Aorta (tissue), 5 donors: ENCODE measurements at regions not wholly inside any gene's neighbourhood (a gene's known extent, or its start where the extent isn't known, plus 50 kb on each side); places are given as distances from the start of the nearest gene placed in this dataset.
"Not testable (repeated sequence)": the region's sequence is repeated elsewhere in the genome, so short reads cannot be mapped to it uniquely, and the experiment has no call there.

Experiments
- ATAC-seq: fragments of 200-7000 bp; cut with Tn5 transposase; one replicate; pipeline ENCODE4 v1.9.1; 2022; ENCODE audit warnings: moderate library complexity; ENCODE audit not compliant: low FRiP score
- DNase-seq, 2 donors: peaks; one replicate each; pipeline ENCODE4 v3.0.0-alpha.2; 2020
- H3K27ac ChIP-seq, 2 donors: one replicate each; pipeline ENCODE4 v1.5.1; 2013; ENCODE audit warnings: low read length in 2 of 2, mild to moderate bottlenecking in 2 of 2, moderate library complexity in 2 of 2, control low read depth in 1 of 2, inconsistent platforms in 1 of 2, low read depth in 1 of 2
- H3K27me3 ChIP-seq, 2 donors: one replicate each; pipeline ENCODE4 v1.6.1; 2013; ENCODE audit warnings: control low read depth in 1 of 2, low read length in 1 of 2, mild to moderate bottlenecking in 1 of 2, moderate library complexity in 1 of 2; ENCODE audit not compliant: insufficient read depth in 2 of 2, control insufficient read depth in 1 of 2
- H3K36me3 ChIP-seq, 2 donors: one replicate each; pipeline ENCODE4 v1.6.1; 2013; ENCODE audit warnings: control low read depth in 1 of 2, low read length in 1 of 2, mild to moderate bottlenecking in 1 of 2; ENCODE audit not compliant: insufficient read depth in 2 of 2, control insufficient read depth in 1 of 2
- H3K4me1 ChIP-seq, 2 donors: one replicate each; pipeline ENCODE4 v1.6.1; 2013; ENCODE audit warnings: low read length in 2 of 2, control low read depth in 1 of 2, mild to moderate bottlenecking in 1 of 2, moderate library complexity in 1 of 2; ENCODE audit not compliant: insufficient read depth in 2 of 2, control insufficient read depth in 1 of 2
- H3K4me3 ChIP-seq, 2 donors: one replicate each; pipeline ENCODE4 v1.5.1; 2013; ENCODE audit warnings: low read length in 2 of 2, control low read depth in 1 of 2, mild to moderate bottlenecking in 1 of 2
- H3K9me3 ChIP-seq: one replicate; pipeline ENCODE4 v1.6.1; 2013; ENCODE audit warnings: mild to moderate bottlenecking, low read length; ENCODE audit not compliant: control insufficient read depth
- WGBS, 2 donors: extraction: QIAGEN DNeasy Blood & Tissue Kit; methylation state at CpG; one replicate each; pipeline ENCODE4 v1.1.7; 2013; 5-methylcytosine and 5-hydroxymethylcytosine counted together
- intact Hi-C, 2 donors: fragments of 100-400 bp; cut with DNase I; formaldehyde crosslinking; loops; one replicate each; pipeline versions ENCODE4 v1.14.2 to v1.15.0; 2022
- donor health status: healthy with polysubstance abuse.
- donor health status: Bipolar disorder and iron deficiency.
- donor health status: DM: no; HTN: no; CAD: no.
- donor health status: DM: no; HTN: no; CAD: no.
- donor health status: DM: yes; HTN: yes; CAD: no.

DNA sequence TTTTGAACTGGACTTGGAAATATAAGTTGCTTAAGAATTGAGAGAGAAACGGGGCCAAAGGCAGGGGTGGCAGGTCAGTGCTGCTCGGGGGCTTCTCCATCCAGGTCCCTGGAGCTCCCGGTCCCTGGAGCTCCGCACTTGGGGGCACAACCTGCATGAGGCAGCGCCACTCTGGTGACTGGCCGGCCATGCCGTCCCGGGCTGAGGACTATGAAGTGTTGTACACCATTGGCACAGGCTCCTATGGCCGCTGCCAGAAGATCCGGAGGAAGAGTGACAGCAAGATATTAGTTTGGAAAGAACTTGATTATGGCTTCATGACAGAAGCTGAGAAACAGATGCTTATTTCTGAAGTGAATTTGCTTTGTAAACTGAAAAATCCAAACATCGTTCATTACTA lies 76.9 kb upstream of the POTEG start:
- H3K27ac ChIP-seq, H3K36me3 ChIP-seq, intact Hi-C loops, ATAC-seq, H3K27me3 ChIP-seq, H3K9me3 ChIP-seq, H3K4me1 ChIP-seq, H3K4me3 ChIP-seq: not testable (repeated sequence)
- WGBS, 2 donors, result 81 to 86% methylated on average over 6 to 7 of the region's 11 CpGs
- DNase-seq, result peak in 1 of 2 donors; percentile 17

DNA sequence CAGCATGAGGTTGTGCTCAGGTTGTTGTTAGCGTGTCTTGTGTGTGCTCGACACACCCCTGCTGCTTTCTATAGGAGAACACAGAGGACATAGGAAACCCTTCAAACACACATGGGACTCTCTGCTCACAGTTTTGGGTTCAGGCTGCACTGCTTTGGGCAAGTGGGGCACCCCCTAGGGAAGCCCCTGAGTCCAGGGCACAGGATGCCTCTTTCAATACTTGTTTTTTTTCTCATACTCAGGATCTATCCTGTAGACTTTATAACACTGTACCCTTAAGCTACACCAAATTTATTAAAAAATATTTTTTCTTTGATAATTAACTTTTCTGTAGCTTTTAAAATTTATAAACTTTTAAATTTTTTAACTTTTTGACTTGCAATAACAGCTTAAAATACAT lies 55.3 kb upstream of the POTEG start:
- H3K4me3 ChIP-seq, DNase-seq, ATAC-seq, intact Hi-C loops, H3K4me1 ChIP-seq, H3K36me3 ChIP-seq, H3K27ac ChIP-seq, H3K27me3 ChIP-seq, H3K9me3 ChIP-seq: not testable (repeated sequence)
- 79 to 86% methylated on average over 2 of the region's 2 CpGs for WGBS, 2 donors

DNA sequence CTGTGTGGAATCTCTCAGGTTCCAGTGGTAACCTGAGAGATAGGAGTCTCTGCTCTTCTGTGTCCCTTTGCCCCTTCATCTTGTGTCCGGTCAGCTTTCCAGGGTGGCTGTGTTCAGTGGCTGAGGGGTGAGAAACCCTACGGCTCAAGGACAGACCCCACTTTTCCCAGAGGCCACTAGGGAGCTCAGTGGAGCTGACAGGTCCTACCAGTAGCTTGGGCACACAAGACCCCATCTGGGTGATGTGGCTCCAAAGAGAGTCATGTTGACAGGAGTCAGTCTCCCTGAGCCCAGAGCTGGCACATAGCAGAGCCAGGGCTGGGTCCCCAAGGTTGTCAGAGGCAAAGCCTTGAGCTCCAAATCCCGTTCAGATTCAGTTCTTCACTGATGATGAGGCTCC lies 54.3 kb upstream of the POTEG start:
- H3K27me3 ChIP-seq, H3K36me3 ChIP-seq, H3K9me3 ChIP-seq, H3K4me3 ChIP-seq, H3K27ac ChIP-seq, H3K4me1 ChIP-seq, intact Hi-C loops, ATAC-seq: not testable (repeated sequence)
- DNase-seq, result peak; percentile 12 to 33
- WGBS, 2 donors, result 73 to 83% methylated on average over 2 of the region's 3 CpGs

DNA sequence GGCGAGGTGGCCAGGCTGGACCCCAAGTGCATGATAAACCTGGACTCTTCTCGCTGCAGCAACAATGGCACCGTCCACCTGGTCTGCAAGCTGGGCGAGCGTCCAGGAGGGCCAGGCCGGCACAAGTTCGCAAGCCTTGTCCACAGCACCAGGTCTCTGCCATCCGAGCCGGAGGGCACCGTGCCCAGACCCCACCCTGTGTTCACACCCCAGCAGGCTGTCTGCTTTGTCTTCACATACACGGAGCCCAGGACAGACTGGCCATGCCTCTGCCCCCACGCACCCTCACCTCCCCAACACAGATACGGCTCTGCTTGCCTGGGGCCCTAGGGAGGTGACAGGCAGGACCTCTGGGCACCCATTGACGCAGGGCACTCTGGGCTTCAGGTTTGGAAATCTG lies 53.5 kb upstream of the POTEG start:
- H3K4me3 ChIP-seq, intact Hi-C loops: not testable (repeated sequence)

DNA sequence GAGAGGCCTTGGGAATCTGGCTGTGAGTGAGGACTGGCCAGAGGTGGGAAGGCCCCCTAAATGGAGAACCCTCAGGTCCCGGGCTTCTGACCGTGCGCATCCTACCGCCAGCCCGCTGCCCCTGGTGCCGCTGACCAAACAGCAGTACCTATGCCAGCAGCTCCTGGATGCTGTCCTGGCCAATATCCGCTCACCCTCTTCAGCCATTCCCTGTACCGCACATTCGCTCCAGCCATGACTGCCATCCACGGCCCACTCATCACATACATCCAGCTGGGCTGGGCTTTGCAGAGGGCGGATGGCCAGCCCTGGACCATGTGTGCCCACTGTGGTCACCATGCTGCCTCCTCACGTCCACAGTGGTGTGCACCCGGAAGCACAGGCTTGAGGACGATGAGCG lies 53.1 kb upstream of the POTEG start:
- DNase-seq, result peak; percentile 33 to 51
- 89 to 94% methylated on average over 9 to 10 of the region's 15 CpGs for WGBS, 2 donors
- H3K4me3 ChIP-seq, H3K4me1 ChIP-seq, H3K9me3 ChIP-seq, H3K27ac ChIP-seq, H3K27me3 ChIP-seq, H3K36me3 ChIP-seq, intact Hi-C loops: not testable (repeated sequence)
- ATAC-seq, result peak; percentile 48

More for the DNA sequence above, 53.5 kb upstream of the POTEG start:
- no CpG with 5 or more reads among the region's 14 CpGs for WGBS, 2 donors
- peak; percentile 54 for ATAC-seq
- not testable (repeated sequence) for H3K9me3 ChIP-seq, H3K36me3 ChIP-seq, H3K27ac ChIP-seq, H3K4me1 ChIP-seq, H3K27me3 ChIP-seq, DNase-seq

DNA sequence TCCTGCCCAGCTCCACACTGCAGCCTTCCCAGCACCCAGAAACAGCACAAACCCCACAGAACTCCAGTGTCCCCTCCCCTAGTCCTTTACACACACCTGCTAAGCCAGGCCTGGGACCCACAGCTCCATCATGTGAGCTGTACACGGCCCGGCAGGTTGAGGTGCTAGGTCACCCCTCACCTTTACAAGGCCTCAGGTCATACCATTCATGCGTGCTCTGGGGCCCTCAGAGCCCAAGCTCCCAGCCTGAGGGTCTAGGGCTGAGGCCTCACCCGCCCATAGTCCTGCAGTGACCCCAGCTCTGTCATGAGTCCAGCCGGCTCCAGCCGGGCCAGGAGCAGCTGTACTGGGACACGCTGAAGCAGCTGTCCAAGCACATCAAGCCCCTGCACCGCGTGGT lies 51.2 kb upstream of the POTEG start:
- H3K27me3 ChIP-seq, H3K36me3 ChIP-seq, H3K9me3 ChIP-seq, H3K4me1 ChIP-seq, H3K27ac ChIP-seq, intact Hi-C loops, H3K4me3 ChIP-seq: not testable (repeated sequence)
- 80 to 83% methylated on average over 3 to 4 of the region's 9 CpGs for WGBS, 2 donors
- DNase-seq (peak; percentile 22 to 75), ATAC-seq (peak; percentile 13)
